Activated T-cell treated with anti-CD3 and anti-CD28 coated beads, Interleukin-2, amount 50 U/mL, for 24 hours (primary cell): ENCODE measurements at regions not wholly inside any gene's neighbourhood (a gene's known extent, or its start where the extent isn't known, plus 50 kb on each side); places are given as distances from the start of the nearest gene placed in this dataset.

ENCODE experiments used
- DNase-seq: peaks from one replicate; pipeline ENCODE4 v3.0.0-alpha.2; 2020
- H3K27ac Mint-ChIP-seq: 2 replicates; pipeline ENCODE4 v1.8.0; 2020; ENCODE audit warnings: mild to moderate bottlenecking, mixed read lengths
- H3K27me3 Mint-ChIP-seq: 2 replicates; pipeline ENCODE4 v1.8.0; 2020; ENCODE audit warnings: mixed read lengths
- H3K36me3 Mint-ChIP-seq: 2 replicates; pipeline ENCODE4 v1.8.0; 2020; ENCODE audit warnings: low read depth, mixed read lengths
- H3K4me1 Mint-ChIP-seq: 2 replicates; pipeline ENCODE4 v1.8.0; 2020; ENCODE audit warnings: low read depth, mixed read lengths
- H3K4me3 Mint-ChIP-seq: 2 replicates; pipeline ENCODE4 v1.8.0; 2020; ENCODE audit warnings: mild to moderate bottlenecking, moderate library complexity, mixed read lengths
- H3K9me3 Mint-ChIP-seq: 2 replicates; pipeline ENCODE4 v1.8.0; 2020; ENCODE audit warnings: mixed read lengths

DNA sequence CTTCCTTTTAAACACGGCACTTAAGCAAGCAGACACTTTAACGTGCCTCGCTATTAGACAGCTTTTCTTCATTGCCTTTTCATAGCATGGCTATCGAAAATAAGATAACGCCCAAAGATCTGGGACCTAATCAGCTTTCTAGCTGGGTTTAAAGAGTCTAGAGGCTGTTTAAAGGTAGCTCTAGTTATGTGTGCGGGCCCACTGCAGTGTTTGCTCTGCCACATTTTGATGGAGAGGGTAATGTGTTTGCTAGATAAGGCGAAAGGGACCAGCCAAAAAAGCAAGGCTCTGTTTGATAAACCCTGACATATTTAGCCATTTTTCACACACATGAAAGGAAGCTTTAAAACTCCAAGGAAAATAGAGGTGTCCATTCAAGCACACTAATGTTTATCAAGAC lies 91.6 kb downstream of the NR2F2 start:
- DNase-seq = no peak
- H3K36me3 Mint-ChIP-seq = no peaks in the 10 kb centered on the region
- no peaks in the 10 kb centered on the region for H3K9me3 Mint-ChIP-seq
- H3K27me3 Mint-ChIP-seq = peaks cover 55% of the 10 kb centered on the region
- H3K4me1 Mint-ChIP-seq = peaks cover 3% of the 10 kb centered on the region
- no peak overlapping the region for H3K27ac Mint-ChIP-seq
- H3K4me3 Mint-ChIP-seq = no peak overlapping the region

DNA sequence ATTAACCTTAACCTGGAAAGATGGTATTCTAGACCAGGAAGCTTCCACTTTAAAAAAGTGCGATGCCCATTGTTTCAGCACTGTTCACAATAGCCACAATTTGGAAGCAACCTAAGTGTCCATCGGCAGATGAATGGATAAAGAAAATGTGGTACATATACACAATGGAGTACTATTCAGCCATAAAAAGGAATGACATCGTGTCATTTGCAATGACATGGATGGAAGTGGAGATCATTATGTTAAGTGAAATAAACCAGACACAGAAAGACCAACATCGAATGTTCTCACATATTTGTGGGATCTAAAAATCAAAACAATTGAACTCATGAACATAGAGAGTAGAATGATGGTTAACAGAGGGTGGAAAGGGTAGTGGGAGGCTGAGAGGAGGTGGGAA lies 94.2 kb downstream of the NR2F2 start:
- Mint-ChIP-seq H3K27ac (no peak overlapping the region), H3K4me3 (no peak overlapping the region), H3K36me3 (no peaks in the 10 kb centered on the region), H3K4me1 (no peaks in the 10 kb centered on the region), H3K9me3 (no peaks in the 10 kb centered on the region), H3K27me3 (peaks cover 30% of the 10 kb centered on the region)
- DNase-seq = no peak

DNA sequence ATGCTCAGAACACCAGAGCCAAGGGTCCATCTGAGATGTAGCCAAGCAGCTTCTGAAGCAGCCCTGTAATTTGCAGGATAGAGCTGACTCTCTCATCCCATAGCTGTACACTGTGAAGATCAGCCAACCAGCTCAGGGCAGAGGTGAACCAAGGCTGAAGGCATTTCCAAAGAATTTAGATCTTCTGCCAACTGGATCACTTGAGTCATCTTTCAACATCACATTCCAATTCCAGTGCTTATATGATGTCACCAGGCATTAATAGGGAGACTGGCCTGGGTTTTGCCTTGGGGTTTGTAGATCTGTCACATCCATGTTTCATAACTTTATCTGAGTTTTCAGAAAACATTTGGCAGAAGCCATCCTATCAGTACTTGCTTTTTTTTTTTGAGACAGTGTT lies 98.2 kb downstream of the NR2F2 start:
- Mint-ChIP-seq H3K9me3 (no peaks in the 10 kb centered on the region), H3K4me1 (no peaks in the 10 kb centered on the region), H3K27ac (no peak overlapping the region), H3K4me3 (no peak overlapping the region), H3K27me3 (peaks cover 10% of the 10 kb centered on the region), H3K36me3 (no peaks in the 10 kb centered on the region)
- no peak for DNase-seq

DNA sequence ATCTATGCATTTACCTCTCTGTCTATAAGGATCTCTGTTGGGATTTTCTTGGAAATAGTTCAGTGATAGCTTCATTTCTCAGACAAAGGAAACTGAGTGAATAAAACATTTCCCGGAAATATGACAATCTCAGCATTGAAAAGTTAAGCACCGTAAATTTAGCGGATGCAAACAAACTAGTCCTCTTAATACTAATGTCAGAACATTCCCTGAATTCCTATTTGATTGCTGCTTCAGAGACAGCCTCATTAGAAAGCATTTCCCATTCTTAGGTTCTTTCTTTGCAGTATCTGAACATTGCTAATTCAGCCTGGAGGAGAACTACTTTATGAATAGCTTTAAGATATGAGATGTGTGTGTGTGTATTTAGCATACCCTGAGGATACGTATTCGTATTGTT lies 101.3 kb downstream of the NR2F2 start:
- H3K4me1 Mint-ChIP-seq = no peaks in the 10 kb centered on the region
- no peaks in the 10 kb centered on the region for H3K36me3 Mint-ChIP-seq
- no peak overlapping the region for H3K27ac Mint-ChIP-seq
- peaks cover 6% of the 10 kb centered on the region for H3K27me3 Mint-ChIP-seq
- H3K9me3 Mint-ChIP-seq = no peaks in the 10 kb centered on the region
- no peak for DNase-seq
- no peak overlapping the region for H3K4me3 Mint-ChIP-seq

DNA sequence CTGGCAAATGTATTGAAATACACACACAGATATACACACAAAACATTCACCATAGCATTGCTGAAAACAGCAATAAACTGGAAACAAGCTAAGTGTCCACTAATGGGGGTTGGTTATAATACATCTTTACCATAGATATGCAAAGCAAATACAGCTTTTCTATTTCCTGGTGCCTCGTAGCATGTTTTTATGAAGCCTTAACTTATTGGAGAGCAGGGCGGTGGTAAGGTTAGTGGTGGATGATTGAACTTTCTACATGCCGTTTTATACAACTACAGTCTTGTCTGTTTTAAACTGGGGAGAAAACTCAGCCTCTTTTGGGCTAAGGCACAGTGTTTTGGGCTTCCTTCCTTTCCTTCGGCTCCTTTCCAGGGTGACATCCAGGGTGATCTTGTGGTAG lies 104.5 kb downstream of the NR2F2 start:
- no peaks in the 10 kb centered on the region for H3K36me3 Mint-ChIP-seq
- H3K4me3 Mint-ChIP-seq = no peak overlapping the region
- no peak for DNase-seq
- no peaks in the 10 kb centered on the region for H3K4me1 Mint-ChIP-seq
- H3K27ac Mint-ChIP-seq = no peak overlapping the region
- no peaks in the 10 kb centered on the region for H3K9me3 Mint-ChIP-seq
- H3K27me3 Mint-ChIP-seq = peaks cover 6% of the 10 kb centered on the region

DNA sequence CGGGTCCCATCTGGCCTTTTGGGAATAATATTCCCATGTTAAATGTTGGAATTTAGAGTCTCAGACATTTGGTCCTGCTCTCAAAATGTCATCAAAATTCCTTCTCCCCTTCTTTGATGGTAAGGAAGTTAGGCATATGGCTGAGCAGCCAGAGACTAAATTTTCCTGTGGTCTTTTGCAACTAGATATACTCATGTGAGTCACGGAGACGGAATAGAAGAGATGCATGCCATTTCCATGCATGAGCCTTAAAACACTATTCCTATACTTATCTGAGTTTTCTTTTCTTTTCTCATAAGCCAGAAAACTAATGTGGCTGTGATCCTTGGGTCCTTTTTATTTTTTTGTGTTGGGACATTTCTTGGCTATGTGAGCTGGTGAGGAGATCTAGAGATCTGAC lies 105.3 kb downstream of the NR2F2 start:
- Mint-ChIP-seq H3K36me3 (no peaks in the 10 kb centered on the region), H3K27ac (no peak overlapping the region), H3K9me3 (no peaks in the 10 kb centered on the region), H3K4me1 (no peaks in the 10 kb centered on the region), H3K27me3 (peaks cover 8% of the 10 kb centered on the region), H3K4me3 (no peak overlapping the region)
- DNase-seq = no peak

DNA sequence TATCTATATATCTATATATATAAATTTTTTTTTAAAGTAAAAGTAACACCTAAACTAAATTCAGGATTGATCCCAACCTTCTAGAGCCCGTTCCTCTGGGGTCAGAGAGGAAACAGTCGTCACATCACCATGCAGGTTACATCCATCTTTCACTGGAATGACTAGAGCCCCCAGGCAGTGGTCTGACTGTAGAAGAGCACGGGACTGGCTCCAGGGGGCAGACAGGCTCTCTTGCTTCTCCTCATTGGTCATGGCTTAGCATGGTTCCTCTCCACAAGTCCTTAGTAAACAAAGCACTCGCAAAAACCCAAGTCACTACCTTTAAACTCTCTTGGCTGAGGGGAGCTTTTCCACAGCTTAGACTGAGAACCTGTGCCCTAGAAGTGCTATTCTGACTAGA lies 110.5 kb downstream of the NR2F2 start:
- DNase-seq = no peak
- H3K27me3 Mint-ChIP-seq = peaks cover 2% of the 10 kb centered on the region
- no peak overlapping the region for H3K4me3 Mint-ChIP-seq
- no peaks in the 10 kb centered on the region for H3K36me3 Mint-ChIP-seq
- no peak overlapping the region for H3K27ac Mint-ChIP-seq
- H3K4me1 Mint-ChIP-seq = no peaks in the 10 kb centered on the region
- H3K9me3 Mint-ChIP-seq = no peaks in the 10 kb centered on the region

DNA sequence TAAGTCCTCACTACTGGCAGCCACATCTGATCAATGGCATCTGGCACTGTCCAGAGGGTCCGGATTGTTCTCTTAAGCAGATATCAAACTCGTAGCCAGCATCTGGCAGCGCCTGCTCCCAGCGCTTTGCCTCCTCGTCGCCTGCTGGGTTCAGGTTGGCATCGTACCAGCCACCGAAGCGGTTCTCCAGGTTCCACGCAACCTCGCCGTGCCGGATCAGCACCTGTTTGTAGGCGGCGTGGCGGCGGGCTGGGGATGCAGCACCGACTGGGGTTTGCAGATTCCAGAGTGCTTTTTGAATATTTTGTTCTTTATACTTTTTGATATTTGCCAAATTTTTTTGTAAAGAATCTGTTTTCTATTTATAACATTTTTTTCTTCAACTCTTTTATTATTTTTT lies 111.6 kb downstream of the NR2F2 start:
- no peak for DNase-seq
- Mint-ChIP-seq H3K27ac (no peak overlapping the region), H3K4me3 (no peak overlapping the region), H3K36me3 (no peaks in the 10 kb centered on the region), H3K4me1 (no peaks in the 10 kb centered on the region), H3K9me3 (no peaks in the 10 kb centered on the region), H3K27me3 (peaks cover 8% of the 10 kb centered on the region)

DNA sequence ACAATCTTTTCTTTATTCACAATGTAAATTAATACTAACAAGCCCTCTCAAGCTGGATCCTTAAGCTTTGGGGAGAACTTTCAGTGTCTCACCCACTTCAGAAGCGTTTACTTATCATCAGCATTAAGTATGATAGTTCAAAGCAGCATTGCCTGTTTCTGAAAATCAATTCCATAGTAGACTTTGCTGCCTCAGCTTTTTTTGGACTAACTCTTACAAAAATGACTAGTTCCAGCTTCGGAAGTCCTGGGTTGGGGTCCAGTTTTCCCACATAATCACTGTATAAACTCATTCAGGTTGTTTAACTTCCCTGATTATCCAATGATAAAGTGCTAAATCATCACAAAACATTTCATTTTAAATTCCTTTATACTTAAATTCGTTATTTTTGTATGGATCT lies 114.4 kb downstream of the NR2F2 start:
- H3K27me3 Mint-ChIP-seq = peaks cover 11% of the 10 kb centered on the region
- no peaks in the 10 kb centered on the region for H3K36me3 Mint-ChIP-seq
- no peaks in the 10 kb centered on the region for H3K4me1 Mint-ChIP-seq
- DNase-seq = no peak
- no peak overlapping the region for H3K4me3 Mint-ChIP-seq
- H3K27ac Mint-ChIP-seq = no peak overlapping the region
- H3K9me3 Mint-ChIP-seq = no peaks in the 10 kb centered on the region

DNA sequence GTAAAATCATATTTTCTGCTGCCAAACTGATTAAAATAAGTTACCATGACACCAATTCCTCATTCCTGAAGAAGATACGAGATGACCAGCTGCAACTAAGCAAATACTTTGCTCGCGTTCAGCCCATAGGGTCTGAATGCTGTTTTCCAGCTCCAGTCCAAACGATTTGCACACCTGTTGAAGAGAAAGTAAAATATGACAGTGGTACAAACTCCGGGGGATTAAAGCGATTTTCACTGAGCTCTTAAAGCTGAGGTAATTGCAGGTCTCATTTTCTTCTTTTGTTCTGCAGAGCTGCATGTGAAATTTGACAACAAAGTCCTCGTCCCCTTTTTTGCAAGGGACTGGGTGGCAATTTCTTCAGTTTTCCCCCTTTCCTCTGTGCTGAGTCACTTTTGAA lies 118.4 kb downstream of the NR2F2 start:
- H3K4me1 Mint-ChIP-seq = no peaks in the 10 kb centered on the region
- DNase-seq = no peak

DNA sequence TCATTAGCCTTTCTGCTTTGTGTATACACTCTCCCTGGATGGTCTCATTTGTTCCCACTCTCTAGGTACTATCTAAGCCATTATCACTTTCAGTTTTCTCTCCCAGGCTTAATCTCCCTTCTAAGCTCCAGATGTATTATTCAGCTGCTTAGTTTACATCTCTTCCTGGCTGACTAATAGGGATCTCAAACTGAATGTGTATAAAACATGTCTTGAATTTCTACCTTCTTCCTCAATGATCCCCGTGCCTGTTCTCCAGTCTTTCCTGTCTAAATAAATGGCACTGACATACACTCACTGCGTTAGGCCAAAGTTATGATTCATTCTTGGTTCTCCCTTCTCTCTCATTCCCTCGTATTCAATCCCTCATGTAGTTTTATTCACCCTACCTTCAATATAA lies 127.3 kb downstream of the NR2F2 start:
- H3K36me3 Mint-ChIP-seq = no peaks in the 10 kb centered on the region
- peaks cover 12% of the 10 kb centered on the region for H3K27me3 Mint-ChIP-seq
- H3K27ac Mint-ChIP-seq = no peak overlapping the region
- H3K9me3 Mint-ChIP-seq = no peaks in the 10 kb centered on the region
- no peak overlapping the region for H3K4me3 Mint-ChIP-seq
- no peaks in the 10 kb centered on the region for H3K4me1 Mint-ChIP-seq
- DNase-seq = no peak

More for the DNA sequence above, 118.4 kb downstream of the NR2F2 start:
- H3K36me3 Mint-ChIP-seq = no peaks in the 10 kb centered on the region
- H3K4me3 Mint-ChIP-seq = no peak overlapping the region
- H3K9me3 Mint-ChIP-seq = no peaks in the 10 kb centered on the region
- no peak overlapping the region for H3K27ac Mint-ChIP-seq
- peaks cover 11% of the 10 kb centered on the region for H3K27me3 Mint-ChIP-seq

DNA sequence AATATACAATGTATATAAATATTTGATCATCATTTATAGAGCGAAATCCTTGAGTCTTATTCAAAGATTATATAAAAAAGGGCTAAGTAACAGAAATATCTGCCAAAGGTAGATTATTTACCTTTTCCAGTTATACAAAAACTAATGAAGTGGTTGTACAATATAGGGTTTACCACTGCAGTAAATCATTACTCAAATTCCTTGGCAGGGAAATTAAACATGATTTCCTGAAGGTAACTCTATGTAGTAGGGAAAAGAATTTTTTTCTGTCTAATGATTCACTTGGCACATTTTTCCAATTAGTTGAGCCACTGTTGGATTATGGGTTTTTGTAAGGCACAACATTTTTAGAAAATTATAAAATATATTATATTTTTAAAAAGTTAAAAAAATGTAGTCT lies 129.6 kb downstream of the NR2F2 start:
- DNase-seq = no peak

DNA sequence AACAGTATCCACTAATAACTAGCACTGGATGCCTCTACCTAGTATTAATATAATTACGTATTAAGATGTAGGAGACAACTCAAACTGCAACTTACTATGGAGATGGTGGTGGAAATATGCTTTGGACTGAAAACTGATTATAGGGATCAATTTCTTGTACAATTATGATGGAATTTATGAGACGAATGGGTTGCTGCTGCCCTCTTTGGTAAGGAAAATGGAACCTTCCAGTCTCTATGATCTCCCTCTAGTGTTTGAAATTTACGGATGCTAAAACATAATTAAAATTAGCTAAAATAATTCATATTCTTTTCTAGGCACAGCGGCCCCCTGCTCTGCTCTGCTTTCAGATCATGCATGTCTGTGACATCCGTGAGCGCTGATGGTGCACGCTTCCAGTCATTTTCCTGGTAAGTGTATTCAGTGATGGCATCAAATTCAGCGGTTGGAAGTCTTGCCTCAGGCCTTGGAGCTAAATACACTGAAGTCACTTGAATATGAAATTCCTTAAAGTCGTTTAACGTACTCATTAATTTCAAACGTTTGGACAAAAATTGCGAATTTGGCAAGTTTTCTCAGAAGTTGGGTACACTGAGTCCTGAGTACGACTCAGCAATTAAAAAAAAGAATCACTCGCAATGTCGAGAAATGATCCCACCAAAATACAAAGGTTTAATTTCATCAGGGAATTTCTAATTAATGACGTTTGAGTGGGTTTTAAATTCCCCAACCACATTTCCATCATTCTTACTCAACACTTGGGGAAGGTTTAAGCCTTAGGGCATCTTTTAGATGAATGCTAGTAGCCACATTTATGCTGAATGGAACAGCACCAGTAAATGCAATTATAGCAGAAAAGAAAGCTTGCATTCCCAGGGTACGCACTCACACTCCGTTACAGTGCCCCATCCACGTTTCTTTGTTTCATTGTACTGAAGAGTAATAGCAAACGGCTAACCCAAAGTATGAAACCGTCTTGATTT lies 132.6 kb downstream of the NR2F2 start:
- no peak overlapping the region for H3K4me3 Mint-ChIP-seq
- no peak for DNase-seq
- no peaks in the 10 kb centered on the region for H3K36me3 Mint-ChIP-seq
- peaks cover 7% of the 10 kb centered on the region for H3K27me3 Mint-ChIP-seq
- H3K27ac Mint-ChIP-seq = no peak overlapping the region
- H3K4me1 Mint-ChIP-seq = no peaks in the 10 kb centered on the region
- H3K9me3 Mint-ChIP-seq = no peaks in the 10 kb centered on the region

More for the DNA sequence above, 129.6 kb downstream of the NR2F2 start:
- Mint-ChIP-seq H3K27ac (no peak overlapping the region), H3K36me3 (no peaks in the 10 kb centered on the region), H3K9me3 (no peaks in the 10 kb centered on the region), H3K4me3 (no peak overlapping the region), H3K4me1 (no peaks in the 10 kb centered on the region), H3K27me3 (peaks cover 10% of the 10 kb centered on the region)

DNA sequence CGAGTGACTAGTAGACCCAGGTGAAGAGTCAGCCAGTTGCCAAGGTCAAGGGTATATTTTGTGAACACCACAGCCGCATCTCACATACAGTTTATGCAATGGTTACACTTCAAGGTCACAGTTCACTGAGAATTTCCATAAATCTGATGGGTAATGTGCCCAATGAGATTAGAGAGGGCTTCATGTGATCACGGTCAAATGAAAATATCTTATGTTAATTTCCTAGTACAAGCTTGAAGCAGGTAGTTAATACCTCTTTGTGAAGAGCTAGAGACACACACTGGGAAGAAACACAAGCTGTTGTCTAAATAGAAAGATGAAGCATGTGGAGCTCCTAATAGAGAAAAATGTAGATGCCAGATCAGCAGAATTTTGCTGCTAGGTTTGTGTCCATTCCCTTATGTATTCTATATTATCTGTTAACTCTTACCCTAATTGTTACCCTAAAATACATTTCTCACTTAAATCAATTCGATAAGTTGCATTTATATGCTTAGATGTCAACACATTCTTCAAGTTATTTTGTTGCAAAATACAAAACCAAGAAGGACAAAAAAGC lies 136.0 kb downstream of the NR2F2 start:
- H3K27ac Mint-ChIP-seq = no peak overlapping the region
- no peaks in the 10 kb centered on the region for H3K36me3 Mint-ChIP-seq
- H3K9me3 Mint-ChIP-seq = no peaks in the 10 kb centered on the region
- H3K27me3 Mint-ChIP-seq = no peaks in the 10 kb centered on the region
- H3K4me1 Mint-ChIP-seq = no peaks in the 10 kb centered on the region
- no peak for DNase-seq
- H3K4me3 Mint-ChIP-seq = no peak overlapping the region

DNA sequence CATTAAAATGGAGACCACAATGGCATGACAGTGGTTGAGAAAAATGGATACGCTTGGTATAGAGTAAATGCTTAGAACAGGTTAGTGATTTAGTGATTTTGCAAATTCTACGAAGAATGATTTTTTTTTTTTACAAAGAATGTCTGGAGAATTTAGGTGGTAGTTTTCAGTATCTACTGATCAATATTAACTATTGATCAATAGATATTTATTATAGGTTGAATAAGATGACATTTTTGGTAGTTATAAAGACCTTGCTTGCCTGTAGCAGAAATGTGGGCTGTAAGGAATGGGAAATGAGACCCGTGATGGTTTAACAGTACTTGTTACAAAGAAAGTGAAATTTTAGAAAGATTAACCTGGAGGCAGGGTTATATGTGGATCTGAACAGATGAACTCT lies 137.5 kb downstream of the NR2F2 start:
- H3K27me3 Mint-ChIP-seq = peaks cover 3% of the 10 kb centered on the region
- no peaks in the 10 kb centered on the region for H3K36me3 Mint-ChIP-seq
- no peak for DNase-seq
- no peaks in the 10 kb centered on the region for H3K4me1 Mint-ChIP-seq
- no peak overlapping the region for H3K4me3 Mint-ChIP-seq
- no peaks in the 10 kb centered on the region for H3K9me3 Mint-ChIP-seq
- no peak overlapping the region for H3K27ac Mint-ChIP-seq
